ENCODE measurements at regions not wholly inside any gene's neighbourhood (a gene's known extent, or its start where the extent isn't known, plus 50 kb on each side); places are given as distances from the start of the nearest gene placed in this dataset.

GRCh38 chr1:220374449-220374848, 102.2 kb upstream of the RAB3GAP2 start:
- H3K9me3 ChIP-seq (ENCODE audit: insufficient read depth in 2 of 2, low read depth in 1 of 2, low read length in 1 of 2): no peaks in the 10 kb centered on the region
- H2BK20ac ChIP-seq (ENCODE audit: low read length): no peak overlapping the region
- H3K4me2 ChIP-seq (ENCODE audit: insufficient read depth in 1 of 2, low read depth in 2 of 2, low read length in 2 of 2): no peak overlapping the region
- FAIRE-seq (no peak), DNase-seq (ENCODE audit: low read depth in 1 of 2, low spot score in 2 of 2) (no peak)
- ChIA-PET POLR2A (ENCODE audit: partially characterized antibody) (interaction anchor here (1.4 kb wide), 1 partner anchor 35 kb away, joined by 3 read pairs; no protein-coding TSS in a partner anchor), CTCF (ENCODE audit: partially characterized antibody) (interaction anchor here (0.9 to 8.2 kb wide), 6 partner anchors 8 to 138 kb away, joined by 3 to 49 read pairs (median 3); no protein-coding TSS in a partner anchor)
- H3K23me2 ChIP-seq (ENCODE audit: low read depth, low read length): no peaks in the 10 kb centered on the region
- no peak overlapping the region for H3K18ac ChIP-seq (ENCODE audit: extremely low read depth, low read length)
- H2BK5ac ChIP-seq (ENCODE audit: low read depth, low read length): no peak overlapping the region
- H3K4me3 ChIP-seq (ENCODE audit: extremely low read depth in 1 of 4, insufficient read depth in 2 of 4, low read depth in 3 of 4, low read length in 4 of 4): no peak overlapping the region
- H3K27ac ChIP-seq (ENCODE audit: low read depth, low read length): no peak overlapping the region
- H2AK5ac ChIP-seq (ENCODE audit: low read depth, low read length): no peak overlapping the region
- no peak overlapping the region for H4K91ac ChIP-seq (replicated peaks; ENCODE audit: insufficient read length, low read length)
- H3K9ac ChIP-seq (replicated peaks in 1 of 4; ENCODE audit: extremely low read depth in 1 of 4, low read depth in 3 of 4, low read length in 3 of 4): no peak overlapping the region
- no peaks in the 10 kb centered on the region for H4K20me1 ChIP-seq (replicated peaks in 1 of 2; ENCODE audit: control insufficient read depth in 1 of 2, insufficient read depth in 2 of 2, low read length in 2 of 2)
- H2BK12ac ChIP-seq (ENCODE audit: low read depth, low read length): no peak overlapping the region
- no peak overlapping the region for H4K8ac ChIP-seq (ENCODE audit: extremely low read depth, insufficient read depth, low read length)
- 87% methylated on average over 2 of the region's 2 CpGs; no CpG with 5 or more reads in 1 of the 2 experiments for WGBS, 2 experiments (ENCODE audit: extremely low coverage in 1 of 2, insufficient coverage in 1 of 2, insufficient read length in 1 of 2, insufficient replicate concordance in 2 of 2, low coverage in 1 of 2, low lambda C conversion rate in 2 of 2, missing lambda C conversion rate in 1 of 2)
- no peak overlapping the region for H3K14ac ChIP-seq (ENCODE audit: insufficient read length)
- H3K27me3 ChIP-seq (replicated peaks in 1 of 4; ENCODE audit: control insufficient read depth in 3 of 4, extremely low read depth in 1 of 4, insufficient read depth in 3 of 4, low read length in 3 of 4): no peaks in the 10 kb centered on the region
- no peak overlapping the region for H2BK15ac ChIP-seq (ENCODE audit: low read length)
- H3K79me1 ChIP-seq (ENCODE audit: low read depth, low read length): no peaks in the 10 kb centered on the region
- H2BK120ac ChIP-seq (replicated peaks; ENCODE audit: low read depth, low read length): no peak overlapping the region
- no peak overlapping the region for H3K56ac ChIP-seq (replicated peaks; ENCODE audit: insufficient read length, low read depth, low read length)
- H3K4me1 ChIP-seq (replicated peaks in 1 of 4; ENCODE audit: control insufficient read depth in 3 of 4, insufficient read depth in 4 of 4, low read length in 3 of 4): peaks cover 0 to 6% (median under 1%) of the 10 kb centered on the region in 4 experiments; a peak in 5 of 7 replicates
- H4K5ac ChIP-seq (ENCODE audit: insufficient read length, low read depth, low read length): no peak overlapping the region
- no peak overlapping the region for H3K4ac ChIP-seq (replicated peaks; ENCODE audit: insufficient read length, low read depth, low read length)
- H3K79me2 ChIP-seq (ENCODE audit: control insufficient read depth in 1 of 2, insufficient read depth in 2 of 2, low read length in 2 of 2): no peaks in the 10 kb centered on the region
- H3K23ac ChIP-seq (ENCODE audit: insufficient read length): no peak overlapping the region
- no peaks in the 10 kb centered on the region for H3K36me3 ChIP-seq (ENCODE audit: control insufficient read depth in 2 of 4, insufficient read depth in 4 of 4, low read length in 3 of 4)
- no peak overlapping the region for H2AFZ ChIP-seq (ENCODE audit: low read length)
- TF ChIP-seq CHD1 (IDR thresholded peaks at IDR 0.05; ENCODE audit: low read depth, low read length) (no peak), JUND (IDR thresholded peaks at IDR 0.05; ENCODE audit: low read length) (no peak), NRF1 (IDR thresholded peaks at IDR 0.05; ENCODE audit: low read depth, low read length) (no peak), MAFK (IDR thresholded peaks at IDR 0.05; ENCODE audit: low read depth, low read length) (no peak), FOSL1 (IDR thresholded peaks at IDR 0.05; ENCODE audit: insufficient read depth, low read depth, low read length) (no peak), TAF1 (IDR thresholded peaks at IDR 0.05; ENCODE audit: low read depth, low read length) (no peak), KDM5A (IDR thresholded peaks at IDR 0.05; ENCODE audit: low read length) (no peak), CREB1 (IDR thresholded peaks at IDR 0.05) (no peak), CEBPB (IDR thresholded peaks at IDR 0.05; ENCODE audit: low read depth, low read length) (no peak), EP300 (IDR thresholded peaks at IDR 0.05; ENCODE audit: borderline replicate concordance in 1 of 2, low read depth in 2 of 2, low read length in 2 of 2) (no peak), POLR2AphosphoS5 (IDR thresholded peaks at IDR 0.05; ENCODE audit: low read depth, low read length) (no peak), SP1 (IDR thresholded peaks at IDR 0.05; ENCODE audit: low read depth, low read length) (no peak), SIN3A (conservative IDR thresholded peaks at IDR 0.05 in 1 of 2, IDR thresholded peaks at IDR 0.05 in 1 of 2; ENCODE audit: low read depth in 1 of 2, low read length in 2 of 2) (no peak), HDAC6 (IDR thresholded peaks at IDR 0.05; ENCODE audit: low read depth, low read length) (no peak), BRCA1 (IDR thresholded peaks at IDR 0.05; ENCODE audit: low read depth, low read length) (no peak)
- TF ChIP-seq, protein P1, sequence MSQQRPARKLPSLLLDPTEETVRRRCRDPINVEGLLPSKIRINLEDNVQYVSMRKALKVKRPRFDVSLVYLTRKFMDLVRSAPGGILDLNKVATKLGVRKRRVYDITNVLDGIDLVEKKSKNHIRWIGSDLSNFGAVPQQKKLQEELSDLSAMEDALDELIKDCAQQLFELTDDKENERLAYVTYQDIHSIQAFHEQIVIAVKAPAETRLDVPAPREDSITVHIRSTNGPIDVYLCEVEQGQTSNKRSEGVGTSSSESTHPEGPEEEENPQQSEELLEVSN (IDR thresholded peaks at IDR 0.05): no peak

Data from H1 (cell line).